Tibial artery (tissue), 4 donors: ENCODE measurements at regions not wholly inside any gene's neighbourhood (a gene's known extent, or its start where the extent isn't known, plus 50 kb on each side); places are given as distances from the start of the nearest gene placed in this dataset.
A peak's percentile ranks its signal among the peaks of the same experiment; 100 is the strongest.
"Not testable (repeated sequence)": the region's sequence is repeated elsewhere in the genome, so short reads cannot be mapped to it uniquely, and the experiment has no call there.

Experiments used
- DNase-seq, 2 donors: peaks; one replicate each; pipeline ENCODE4 v3.0.0-alpha.2; 2019
- H3K27ac ChIP-seq, 2 donors: fragments of 200-600 bp; sonication (generic) in 1 of 2; 1 replicate in 1 of 2; 2 replicates in 1 of 2; pipeline ENCODE4 v1.5.1; 2018 to 2019; ENCODE audit warnings: mild to moderate bottlenecking in 1 of 2
- H3K27me3 ChIP-seq, 2 donors: fragments of 200-600 bp; sonication (generic) in 1 of 2; one replicate each; pipeline versions ENCODE4 v1.5.1 to v1.6.0; 2016 to 2019
- H3K36me3 ChIP-seq, 3 donors: fragments of 200-600 bp; sonication (generic) in 2 of 3; one replicate each; pipeline ENCODE4 v1.5.1; 2016 to 2019; ENCODE audit warnings: mild to moderate bottlenecking in 2 of 3
- H3K4me1 ChIP-seq, 4 donors: fragments of 200-600 bp; sonication (generic) in 2 of 4; 1 replicate in 3 of 4; 2 replicates in 1 of 4; pipeline ENCODE4 v1.5.1; 2016 to 2019
- H3K4me3 ChIP-seq, 2 donors: fragments of 200-600 bp; sonication (generic) in 1 of 2; 1 replicate in 1 of 2; 2 replicates in 1 of 2; pipeline ENCODE4 v1.5.1; 2018 to 2019; ENCODE audit warnings: mild to moderate bottlenecking in 2 of 2
- H3K9me3 ChIP-seq, 3 donors: fragments of 200-600 bp; sonication (generic) in 1 of 3; one replicate each; pipeline ENCODE4 v1.5.1; 2016 to 2019
- CTCF ChIP-seq, 2 experiments: fragments of 200-600 bp in 1 of 2; fragments of 450-650 bp in 1 of 2; IDR thresholded peaks; one replicate each; pipeline ENCODE4 v1.5.1; 2017 to 2019; ENCODE audit warnings: antibody characterized with exemption in 2 of 2, mild to moderate bottlenecking in 1 of 2, moderate library complexity in 1 of 2
- intact Hi-C: fragments of 100-400 bp; cut with DNase I; formaldehyde crosslinking; loops from one replicate; pipeline ENCODE4 v1.15.0; 2023; ENCODE audit warnings: low total_unique reads

- Histone ChIP-seq H3K4me1 (no peaks in the 10 kb centered on the region), H3K27me3 (no peaks in the 10 kb centered on the region), H3K9me3 (no peaks in the 10 kb centered on the region), H3K4me3 (no peak overlapping the region), H3K36me3 (no peaks in the 10 kb centered on the region), H3K27ac (no peak overlapping the region)
- TF ChIP-seq CTCF (IDR thresholded peaks at IDR 0.05): no peak
- no peak for DNase-seq
- intact Hi-C loops: no loop called here
Observed at GRCh38 chrY:16645991-16646390, 1234.0 kb downstream of the CDY2B start.

GRCh38 chrY:16645449-16645848 lies 1234.6 kb downstream of the CDY2B start:
- Histone ChIP-seq H3K36me3 (no peaks in the 10 kb centered on the region), H3K9me3 (no peaks in the 10 kb centered on the region), H3K27me3 (no peaks in the 10 kb centered on the region), H3K27ac (no peak overlapping the region), H3K4me3 (no peak overlapping the region), H3K4me1 (no peaks in the 10 kb centered on the region)
- no peak for DNase-seq
- intact Hi-C loops: no loop called here
- TF ChIP-seq CTCF (IDR thresholded peaks at IDR 0.05): no peak

- H3K27me3 ChIP-seq: no peaks in the 10 kb centered on the region
- DNase-seq: no peak
- TF ChIP-seq CTCF (IDR thresholded peaks at IDR 0.05): no peak
- H3K36me3 ChIP-seq: no peaks in the 10 kb centered on the region
- no peaks in the 10 kb centered on the region for H3K4me1 ChIP-seq
- intact Hi-C loops: no loop called here
- H3K4me3 ChIP-seq: no peak overlapping the region
- no peak overlapping the region for H3K27ac ChIP-seq
- H3K9me3 ChIP-seq: no peaks in the 10 kb centered on the region
Observed at GRCh38 chrY:16644270-16644800, 1235.7 kb downstream of the CDY2B start.

GRCh38 chrY:16639777-16640176 lies 1240.2 kb downstream of the CDY2B start:
- H3K4me1 ChIP-seq: no peaks in the 10 kb centered on the region
- no peak overlapping the region for H3K4me3 ChIP-seq
- no peaks in the 10 kb centered on the region for H3K36me3 ChIP-seq
- no peaks in the 10 kb centered on the region for H3K27me3 ChIP-seq
- TF ChIP-seq CTCF (IDR thresholded peaks at IDR 0.05): peak; percentile 24 to 50
- no peaks in the 10 kb centered on the region for H3K9me3 ChIP-seq
- intact Hi-C loops: no loop called here
- peak; percentile 21 to 65 for DNase-seq
- no peak overlapping the region for H3K27ac ChIP-seq

- H3K27ac ChIP-seq, H3K4me1 ChIP-seq, H3K4me3 ChIP-seq, H3K27me3 ChIP-seq, H3K36me3 ChIP-seq, H3K9me3 ChIP-seq, intact Hi-C loops, DNase-seq: not testable (repeated sequence)
Observed at GRCh38 chrY:16638743-16639142, 1241.3 kb downstream of the CDY2B start.

- Histone ChIP-seq H3K4me3 (no peak overlapping the region), H3K27me3 (no peaks in the 10 kb centered on the region), H3K27ac (no peak overlapping the region), H3K36me3 (no peaks in the 10 kb centered on the region), H3K9me3 (no peaks in the 10 kb centered on the region), H3K4me1 (no peaks in the 10 kb centered on the region)
- intact Hi-C loops: no loop called here
- DNase-seq: no peak
- no peak for TF ChIP-seq CTCF (IDR thresholded peaks at IDR 0.05)
Observed at GRCh38 chrY:16636254-16636653, 1243.8 kb downstream of the CDY2B start.
